HG03066 (cell line): ENCODE measurements at regions not wholly inside any gene's neighbourhood (a gene's known extent, or its start where the extent isn't known, plus 50 kb on each side); places are given as distances from the start of the nearest gene placed in this dataset.

ENCODE experiments used
- ATAC-seq: cut with Tn5 transposase; IDR thresholded peaks from one replicate; pipeline ENCODE4 v1.9.1; 2021; ENCODE audit warnings: low read depth; ENCODE audit not compliant: unreplicated experiment

DNA sequence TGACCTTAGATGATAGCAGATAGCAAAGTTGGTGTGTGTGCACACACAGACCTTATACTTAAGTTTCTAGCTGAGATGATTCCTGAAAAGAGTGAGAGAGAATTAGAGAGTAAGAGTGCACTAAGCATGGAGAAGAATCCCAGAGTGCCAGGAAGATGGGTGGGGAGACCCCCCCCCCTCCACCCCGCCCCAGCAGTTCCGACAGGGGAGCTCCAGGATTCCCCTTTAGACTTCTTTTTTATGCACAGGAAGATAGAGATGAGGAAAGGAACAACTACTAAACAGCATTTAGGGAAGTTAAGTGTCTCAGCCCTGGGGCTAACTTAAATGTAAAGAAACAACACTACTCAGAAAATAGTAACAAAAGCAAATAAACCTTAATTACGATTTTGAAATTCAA is 878.0 kb upstream of the GOT2 start:
- no peak for ATAC-seq

GRCh38 chr16:59611556-59611955 is 877.4 kb upstream of the GOT2 start:
- no peak for ATAC-seq

- no peak for ATAC-seq
Observed at GRCh38 chr16:59605706-59606105, 871.6 kb upstream of the GOT2 start.

GRCh38 chr16:59604354-59604753 is 870.2 kb upstream of the GOT2 start:
- no peak for ATAC-seq

DNA sequence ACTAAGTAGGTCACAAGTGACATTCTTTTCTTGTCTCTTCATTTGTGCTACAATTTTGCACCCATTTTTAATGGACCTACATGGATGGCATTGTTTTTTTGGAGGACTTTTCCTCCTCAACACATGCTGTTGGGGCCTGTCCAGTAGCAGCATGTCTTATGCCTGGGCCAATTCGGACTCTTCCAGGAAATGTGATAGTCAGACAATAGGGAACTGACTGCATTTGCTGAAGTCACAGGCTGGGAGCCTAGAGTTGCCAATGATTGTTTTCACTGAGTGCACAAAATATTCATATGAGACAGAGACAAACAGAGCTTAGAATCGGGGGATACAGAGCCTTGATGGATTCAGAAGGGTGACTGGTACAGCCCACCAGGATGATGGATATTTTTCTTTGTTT is 867.3 kb upstream of the GOT2 start:
- ATAC-seq, result no peak

GRCh38 chr16:59597269-59597668 is 863.2 kb upstream of the GOT2 start:
- no peak for ATAC-seq

GRCh38 chr16:59596693-59597092 is 862.6 kb upstream of the GOT2 start:
- no peak for ATAC-seq

DNA sequence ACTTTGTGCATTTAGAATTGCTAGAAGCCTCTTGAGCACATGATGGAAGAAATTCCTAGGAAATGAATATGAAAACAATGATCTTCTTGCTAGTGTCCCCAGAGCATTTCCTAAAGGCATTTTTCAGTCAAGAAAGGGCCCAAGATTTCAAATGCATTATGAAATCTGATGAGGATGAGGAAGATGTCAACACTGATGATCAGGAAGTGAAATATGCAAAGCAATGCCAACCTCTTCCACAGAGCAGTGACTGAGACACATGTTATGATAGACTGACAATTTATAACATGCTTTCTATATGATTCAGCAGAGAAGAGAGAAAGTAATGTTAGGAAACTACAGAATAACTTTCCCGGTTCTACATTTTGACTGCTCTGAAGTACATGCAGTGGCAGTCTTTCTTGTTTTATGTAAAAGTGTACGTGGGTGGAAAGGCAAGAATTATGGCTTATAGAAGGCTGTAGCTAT is 859.1 kb upstream of the GOT2 start:
- no peak for ATAC-seq

DNA sequence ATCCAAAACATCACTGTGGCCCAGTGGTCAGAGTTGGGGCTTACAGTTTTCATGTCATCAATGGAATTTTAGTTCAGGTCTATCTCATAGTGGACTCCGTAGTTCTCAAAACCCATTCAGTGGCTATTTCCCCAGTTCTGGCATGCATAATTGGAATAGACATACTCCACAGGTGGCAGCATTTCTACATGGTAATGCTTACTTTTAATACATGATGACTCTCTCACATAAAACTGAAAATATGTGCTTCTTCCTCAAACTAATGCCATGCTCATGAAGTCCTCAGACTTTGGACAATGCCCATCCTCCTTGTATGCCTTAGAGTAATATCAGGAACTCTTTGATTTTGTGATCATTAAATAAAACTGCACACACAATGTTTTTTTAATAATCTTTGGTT is 857.4 kb upstream of the GOT2 start:
- no peak for ATAC-seq

DNA sequence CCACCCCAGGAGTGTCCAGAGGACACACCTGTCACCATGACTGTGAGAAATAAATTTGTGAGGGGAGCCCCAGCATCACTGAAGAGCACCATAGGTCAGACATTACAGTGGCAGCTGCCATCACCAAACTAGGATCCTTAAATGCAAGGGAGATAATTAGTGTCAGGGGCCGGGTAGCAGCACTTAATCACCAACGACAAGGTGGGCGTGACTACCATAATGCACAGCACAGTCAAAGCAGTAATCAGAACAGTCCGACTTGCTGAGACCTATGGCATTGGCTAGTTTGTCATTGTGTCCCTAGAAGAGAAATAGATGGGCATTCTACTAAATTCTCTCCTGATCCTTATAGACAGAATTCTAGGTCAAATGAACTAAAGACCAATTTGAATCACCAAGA is 856.7 kb upstream of the GOT2 start:
- no peak for ATAC-seq

DNA sequence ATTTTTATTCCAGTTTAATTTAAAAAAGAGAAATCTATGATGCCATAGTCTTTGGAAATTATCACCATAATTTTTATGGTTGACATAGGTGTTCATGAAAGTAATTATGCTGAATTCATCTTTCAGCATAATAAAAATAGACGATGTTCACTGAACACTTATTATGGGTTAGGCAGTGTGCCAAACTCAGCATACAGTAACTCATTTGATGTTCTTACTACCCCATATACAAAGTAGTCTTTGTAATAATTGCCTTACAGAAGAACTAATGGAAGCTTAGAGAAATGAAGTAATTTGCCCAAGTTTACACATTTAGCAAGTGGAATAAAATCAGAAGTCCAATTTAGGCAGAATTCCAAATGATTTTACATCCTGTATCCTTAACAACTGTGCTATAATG is 852.2 kb upstream of the GOT2 start:
- no peak for ATAC-seq

- ATAC-seq, result no peak
Observed at GRCh38 chr16:59574296-59574695, 840.2 kb upstream of the GOT2 start.

DNA sequence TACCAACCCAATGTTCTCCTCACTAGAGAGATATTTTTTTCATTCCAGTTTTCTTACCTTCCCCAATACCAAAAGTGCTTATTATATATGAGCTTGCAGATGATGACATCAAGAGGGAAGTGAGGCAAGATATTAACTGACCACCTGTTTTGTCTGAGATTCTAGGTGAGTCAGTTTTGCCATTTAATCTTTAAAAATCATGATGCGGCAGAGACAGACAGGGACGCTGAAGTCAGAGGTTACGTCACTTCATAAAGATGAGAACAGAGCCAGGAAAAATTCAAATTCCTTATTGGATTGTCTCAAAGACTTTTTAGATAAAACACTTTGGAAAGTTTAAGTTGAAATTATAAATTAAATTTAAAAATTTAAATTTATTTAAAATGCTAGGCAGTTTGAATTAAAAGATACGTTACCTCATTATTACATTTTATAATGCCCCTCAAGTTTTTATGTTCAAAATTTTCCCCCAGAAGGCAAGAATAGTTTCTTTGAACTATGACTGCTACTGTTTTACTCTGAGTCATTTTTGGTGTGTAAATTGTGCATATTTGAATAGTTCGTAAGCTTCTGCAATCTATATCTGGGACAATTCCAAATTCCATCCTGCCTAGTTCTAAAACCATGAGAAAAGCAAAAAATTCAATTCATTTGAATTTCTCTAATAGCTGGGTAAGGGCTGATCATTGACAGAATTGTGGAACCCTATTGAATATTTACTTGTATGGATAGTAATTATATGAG is 839.6 kb upstream of the GOT2 start:
- ATAC-seq, result no peak

- ATAC-seq, result no peak
Observed at GRCh38 chr16:59567496-59567895, 833.4 kb upstream of the GOT2 start.

- no peak for ATAC-seq
Observed at GRCh38 chr16:59566446-59566845, 832.3 kb upstream of the GOT2 start.

DNA sequence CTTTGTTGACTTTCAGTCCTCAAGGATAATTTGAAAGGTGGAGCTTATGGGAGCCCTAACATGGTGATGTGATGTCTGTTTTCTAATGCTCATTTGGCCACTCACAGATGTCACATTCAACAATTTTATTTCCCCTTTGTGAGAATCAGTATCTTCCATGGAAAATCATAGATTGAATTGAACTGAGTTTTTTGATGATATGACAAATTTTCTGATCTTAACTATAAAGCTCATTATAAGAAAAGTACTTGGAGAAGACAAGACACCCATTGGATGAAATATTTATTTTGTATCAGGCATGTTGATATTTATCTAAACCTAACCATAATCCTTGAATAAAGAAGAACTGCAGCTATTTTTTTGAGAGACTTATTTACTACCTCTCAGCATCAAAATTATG is 824.6 kb upstream of the GOT2 start:
- ATAC-seq, result no peak

DNA sequence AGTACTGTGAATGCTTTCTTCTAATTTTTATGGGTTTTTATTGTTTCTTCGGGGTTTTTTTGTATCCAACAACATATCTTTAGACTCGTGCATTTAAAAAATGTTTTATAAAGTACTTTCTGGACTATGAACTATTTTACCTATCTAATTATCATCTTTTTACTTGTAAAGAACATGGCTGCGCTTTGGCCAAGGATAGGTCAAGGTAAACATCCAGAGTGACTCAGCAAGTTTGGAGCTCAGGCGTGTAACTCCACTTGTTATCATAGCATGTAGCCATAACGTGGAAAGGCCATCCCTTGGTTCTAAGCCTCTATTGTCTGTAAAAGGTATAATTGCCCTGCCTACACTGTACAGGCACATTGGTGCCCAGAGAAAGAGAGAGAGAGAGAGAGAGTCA is 818.0 kb upstream of the GOT2 start:
- ATAC-seq, result no peak

DNA sequence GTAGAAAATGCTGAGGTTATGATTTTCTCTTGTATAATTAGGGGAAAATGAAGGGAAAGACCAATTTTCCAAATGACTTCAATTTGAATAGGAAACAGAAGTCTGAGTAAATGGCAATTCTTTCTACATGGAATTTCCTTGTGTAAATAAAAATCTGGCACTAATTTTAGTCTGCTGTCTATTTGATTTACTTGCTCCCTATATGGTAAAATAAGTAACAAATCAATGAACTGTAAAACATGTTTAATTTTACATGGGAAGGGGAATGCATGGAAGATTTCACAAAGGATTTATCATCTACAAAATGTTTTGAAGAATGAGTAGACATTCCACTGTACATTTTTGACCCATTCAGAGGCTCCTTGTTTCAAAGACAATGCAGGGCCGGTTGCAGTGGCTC is 811.6 kb upstream of the GOT2 start:
- no peak for ATAC-seq

DNA sequence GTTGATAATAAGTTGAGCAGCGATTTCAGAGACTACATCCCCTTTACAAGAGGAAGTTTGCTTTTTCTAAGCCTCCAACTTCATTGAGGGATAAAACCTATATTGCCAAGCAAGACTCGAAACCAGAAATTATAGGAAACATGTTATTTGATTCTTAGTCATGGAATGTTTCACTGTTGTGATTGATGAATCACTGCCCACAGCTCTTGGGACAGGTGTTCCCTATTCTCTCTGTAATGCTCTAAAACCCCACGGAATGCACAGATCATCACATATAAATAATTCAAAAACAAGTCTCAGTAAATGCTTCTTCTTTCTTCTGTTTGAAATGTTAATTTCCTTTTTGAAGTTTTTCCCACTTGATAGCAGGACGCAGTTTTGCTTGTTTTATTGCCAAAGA is 809.5 kb upstream of the GOT2 start:
- no peak for ATAC-seq

GRCh38 chr16:59540621-59541020 is 806.5 kb upstream of the GOT2 start:
- no peak for ATAC-seq

GRCh38 chr16:59535298-59535697 is 801.2 kb upstream of the GOT2 start:
- no peak for ATAC-seq

DNA sequence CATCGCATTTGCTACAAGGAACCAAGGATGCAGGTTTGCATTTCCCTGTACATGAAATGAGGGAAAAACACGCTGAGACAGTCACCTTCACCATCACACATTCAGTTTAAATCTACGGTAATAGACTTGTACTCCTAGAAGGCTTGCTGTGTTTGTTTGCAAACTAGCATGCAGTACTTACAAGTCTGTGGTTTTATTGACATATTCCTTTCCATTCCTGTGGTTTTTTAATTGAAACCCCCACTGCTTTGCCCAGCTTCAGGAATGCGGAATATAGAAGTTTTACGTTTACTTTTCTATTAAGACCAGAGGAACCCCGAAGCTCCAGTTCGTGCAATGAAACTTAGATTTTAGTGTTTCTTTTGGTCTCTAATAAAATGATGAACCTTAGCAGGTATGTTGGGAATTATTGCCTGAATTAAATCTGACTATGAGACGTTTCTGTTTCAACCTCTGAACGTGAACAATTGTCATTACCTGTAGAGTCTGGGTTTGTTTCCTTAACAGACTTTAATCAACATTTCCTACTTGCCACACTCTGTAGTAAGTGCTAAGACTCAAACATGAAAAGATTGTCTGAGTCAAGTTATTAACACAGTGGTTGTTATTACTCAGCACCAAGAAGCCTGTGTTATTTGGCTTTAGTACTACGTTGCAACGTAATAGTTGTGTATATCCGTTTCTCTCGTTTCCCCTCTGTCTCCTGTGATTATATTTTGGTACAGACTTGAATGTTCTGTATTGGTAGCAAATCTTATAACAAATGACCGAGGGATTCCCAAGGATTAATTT is 793.3 kb upstream of the GOT2 start:
- no peak for ATAC-seq
